Activated T-cell treated with anti-CD3 and anti-CD28 coated beads for 1 hour (primary cell): ENCODE measurements at regions not wholly inside any gene's neighbourhood (a gene's known extent, or its start where the extent isn't known, plus 50 kb on each side); places are given as distances from the start of the nearest gene placed in this dataset.

Experiments used
- DNase-seq: peaks from one replicate; pipeline ENCODE4 v3.0.0-alpha.2; 2020; ENCODE audit warnings: low read depth

GRCh38 chr17:45720386-45720785 is 63.7 kb upstream of the CRHR1 start:
- DNase-seq = no peak

GRCh38 chr17:45722161-45722560 is 62.0 kb upstream of the CRHR1 start:
- DNase-seq = no peak

- DNase-seq = no peak
Measured at GRCh38 chr17:45729294-45729907, 54.7 kb upstream of the CRHR1 start.

- DNase-seq = no peak
Measured at GRCh38 chr17:45730192-45730591, 53.9 kb upstream of the CRHR1 start.

- no peak for DNase-seq
Measured at GRCh38 chr17:45731459-45731858, 52.7 kb upstream of the CRHR1 start.

GRCh38 chr17:45732926-45733505 is 51.1 kb upstream of the CRHR1 start:
- DNase-seq = no peak

GRCh38 chr17:45733781-45734180 is 50.3 kb upstream of the CRHR1 start:
- DNase-seq = no peak
